Testis (tissue), 2 donors: ENCODE measurements at regions not wholly inside any gene's neighbourhood (a gene's known extent, or its start where the extent isn't known, plus 50 kb on each side); places are given as distances from the start of the nearest gene placed in this dataset.

Experiments used
- POLR2A ChIP-seq: fragments of 450-650 bp; IDR thresholded peaks from one replicate; pipeline ENCODE4 v1.6.1; 2017; ENCODE audit warnings: antibody characterized with exemption, mild to moderate bottlenecking, moderate library complexity
- TF ChIP-seq, protein P1 (sequence below), 3 experiments: fragments of 450-650 bp in 2 of 3; fragments of 200-600 bp in 1 of 3; sonication (generic) in 1 of 3; IDR thresholded peaks; one replicate each; pipeline ENCODE4 v1.5.1; 2016 to 2019; ENCODE audit warnings: antibody characterized with exemption in 3 of 3, mild to moderate bottlenecking in 2 of 3, moderate library complexity in 1 of 3

DNA sequence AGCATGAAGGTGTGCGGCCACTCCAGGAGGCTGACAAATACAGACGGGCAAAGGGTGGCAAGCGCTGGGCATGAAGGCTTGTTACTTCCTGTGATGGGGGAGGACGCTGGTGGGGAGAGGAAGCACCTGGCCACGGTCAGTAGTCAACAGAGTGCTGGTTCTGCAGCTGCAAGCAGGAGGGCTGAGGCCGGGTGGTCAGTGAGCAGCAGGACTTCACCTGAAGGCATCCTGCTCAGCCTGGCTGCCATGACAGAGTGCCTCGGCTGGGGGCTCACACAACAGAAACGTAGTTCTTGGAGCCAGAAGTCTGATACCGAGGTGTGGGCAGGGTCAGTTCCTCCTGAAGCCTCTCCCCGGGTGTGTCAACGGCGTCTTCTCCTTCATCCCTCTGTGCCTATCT is 118.6 kb upstream of the IRX4 start:
- TF ChIP-seq POLR2A: no peak
- TF ChIP-seq, protein P1, sequence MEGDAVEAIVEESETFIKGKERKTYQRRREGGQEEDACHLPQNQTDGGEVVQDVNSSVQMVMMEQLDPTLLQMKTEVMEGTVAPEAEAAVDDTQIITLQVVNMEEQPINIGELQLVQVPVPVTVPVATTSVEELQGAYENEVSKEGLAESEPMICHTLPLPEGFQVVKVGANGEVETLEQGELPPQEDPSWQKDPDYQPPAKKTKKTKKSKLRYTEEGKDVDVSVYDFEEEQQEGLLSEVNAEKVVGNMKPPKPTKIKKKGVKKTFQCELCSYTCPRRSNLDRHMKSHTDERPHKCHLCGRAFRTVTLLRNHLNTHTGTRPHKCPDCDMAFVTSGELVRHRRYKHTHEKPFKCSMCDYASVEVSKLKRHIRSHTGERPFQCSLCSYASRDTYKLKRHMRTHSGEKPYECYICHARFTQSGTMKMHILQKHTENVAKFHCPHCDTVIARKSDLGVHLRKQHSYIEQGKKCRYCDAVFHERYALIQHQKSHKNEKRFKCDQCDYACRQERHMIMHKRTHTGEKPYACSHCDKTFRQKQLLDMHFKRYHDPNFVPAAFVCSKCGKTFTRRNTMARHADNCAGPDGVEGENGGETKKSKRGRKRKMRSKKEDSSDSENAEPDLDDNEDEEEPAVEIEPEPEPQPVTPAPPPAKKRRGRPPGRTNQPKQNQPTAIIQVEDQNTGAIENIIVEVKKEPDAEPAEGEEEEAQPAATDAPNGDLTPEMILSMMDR (IDR thresholded peaks at IDR 0.05): no peak
